K562 (cell line): ENCODE measurements at regions not wholly inside any gene's neighbourhood (a gene's known extent, or its start where the extent isn't known, plus 50 kb on each side); places are given as distances from the start of the nearest gene placed in this dataset.

ENCODE experiments used
- EP300 ChIP-seq: IDR thresholded peaks from 2 replicates; pipeline ENCODE4 v1.6.1; 2012; ENCODE audit warnings: low read length, improper control_type of control experiment
- HBP1 ChIP-seq: fragments of 450-650 bp; formaldehyde crosslinking; IDR thresholded peaks from 2 replicates; pipeline ENCODE4 v1.4.0; 2022; ENCODE audit warnings: missing genetic modification characterization
- HNRNPLL ChIP-seq: fragments of 200-400 bp; formaldehyde crosslinking; IDR thresholded peaks from 2 replicates; pipeline ENCODE4 v1.6.1; 2017; ENCODE audit warnings: low read length, low read depth, mild to moderate bottlenecking; ENCODE audit not compliant: poor library complexity, severe bottlenecking
- HNRNPUL1 ChIP-seq: fragments of 200-400 bp; formaldehyde crosslinking; IDR thresholded peaks from 2 replicates; pipeline ENCODE4 v1.6.1; 2017; ENCODE audit warnings: low read length
- KDM2B ChIP-seq: fragments of 250-450 bp; sonication (Bioruptor Pico); IDR thresholded peaks from 2 replicates; pipeline ENCODE4 v1.8.0; 2021; ENCODE audit warnings: mild to moderate bottlenecking, moderate library complexity
- KDM4B ChIP-seq, 2 experiments: fragments of 450-650 bp in 1 of 2; sonication (generic) in 1 of 2; IDR thresholded peaks; 2 replicates each; pipeline ENCODE4 v1.6.1; 2016 to 2017; ENCODE audit warnings: borderline replicate concordance in 2 of 2, antibody characterized with exemption in 1 of 2, low read depth in 1 of 2, mild to moderate bottlenecking in 1 of 2
- MEF2A ChIP-seq: IDR thresholded peaks from 2 replicates; pipeline ENCODE4 v1.6.1; 2011; ENCODE audit warnings: low read depth, mild to moderate bottlenecking, low read length, moderate library complexity; ENCODE audit not compliant: control insufficient read depth
- RUNX1 ChIP-seq: sonication (generic); IDR thresholded peaks from 2 replicates; pipeline ENCODE4 v1.6.1; 2016; ENCODE audit warnings: antibody characterized with exemption, low read depth
- SRF ChIP-seq, 2 experiments: fragments of 250-450, 450-650 bp in 1 of 2; sonication (Bioruptor Pico) in 1 of 2; sonication (generic) in 1 of 2; formaldehyde crosslinking; IDR thresholded peaks; 2 replicates each; pipeline versions ENCODE4 v1.5.0 to v1.5.1; 2020 to 2022; ENCODE audit warnings: mild to moderate bottlenecking in 1 of 2, missing genetic modification reagents in 1 of 2
- SRSF9 ChIP-seq: fragments of 200-400 bp; formaldehyde crosslinking; IDR thresholded peaks from 2 replicates; pipeline ENCODE4 v1.6.1; 2017; ENCODE audit warnings: low read depth, low read length, borderline replicate concordance
- TAF1 ChIP-seq: IDR thresholded peaks from 2 replicates; pipeline ENCODE4 v1.6.1; 2011; ENCODE audit warnings: mild to moderate bottlenecking, low read length, moderate library complexity; ENCODE audit not compliant: insufficient read depth, control insufficient read depth, severe bottlenecking; ENCODE audit errors: extremely low read depth
- U2AF1 ChIP-seq: fragments of 200-400 bp; formaldehyde crosslinking; optimal IDR thresholded peaks from 2 replicates; pipeline ENCODE3; 2017; ENCODE audit warnings: mild to moderate bottlenecking, low read depth, low read length, moderate library complexity
- ZNF165 ChIP-seq: fragments of 250-450 bp; sonication (Bioruptor Pico); IDR thresholded peaks from 2 replicates; pipeline ENCODE4 v1.4.0; 2020; ENCODE audit warnings: borderline replicate concordance
- ZNF24 ChIP-seq: fragments of 450-650 bp; IDR thresholded peaks from 2 replicates; pipeline ENCODE4 v1.6.1; 2016
- ZNF274 ChIP-seq: IDR thresholded peaks from 2 replicates; pipeline ENCODE4 v1.6.1; 2011; ENCODE audit warnings: low read depth, mild to moderate bottlenecking, low read length, moderate library complexity, borderline replicate concordance
- ZNF316 ChIP-seq: fragments of 450-650 bp; IDR thresholded peaks from 2 replicates; pipeline ENCODE4 v1.6.1; 2016
- ZNF408 ChIP-seq: fragments of 250-450 bp; sonication (Bioruptor Pico); IDR thresholded peaks from 2 replicates; pipeline ENCODE4 v1.4.0; 2020; ENCODE audit warnings: low read depth, mild to moderate bottlenecking, moderate library complexity
- ZNF778 ChIP-seq: fragments of 450-650 bp; formaldehyde crosslinking; IDR thresholded peaks from 2 replicates; pipeline ENCODE4 v1.4.0; 2020; ENCODE audit warnings: mild to moderate bottlenecking, moderate library complexity
- TF ChIP-seq, protein P1 (sequence below): fragments of 250-450 bp; sonication (Bioruptor Pico); IDR thresholded peaks from 2 replicates; pipeline ENCODE4 v1.9.0; 2021; ENCODE audit warnings: mild to moderate bottlenecking, inconsistent platforms
- TF ChIP-seq, protein P2 (sequence below): sonication (generic); formaldehyde crosslinking; IDR thresholded peaks from 2 replicates; pipeline ENCODE4 v1.8.0; 2023; ENCODE audit warnings: mild to moderate bottlenecking, missing genetic modification reagents
- TF ChIP-seq, protein P3 (sequence below): fragments of 450-650 bp; IDR thresholded peaks from 2 replicates; pipeline ENCODE4 v1.6.1; 2016; ENCODE audit warnings: borderline replicate concordance

GRCh38 chr6:27630727-27631608 lies 158.1 kb upstream of the ZNF184 start (continued):
- TF ChIP-seq RUNX1, result no peak
- TF ChIP-seq ZNF165 (CRISPR knock-in tag), result no peak
- TF ChIP-seq, protein P1, sequence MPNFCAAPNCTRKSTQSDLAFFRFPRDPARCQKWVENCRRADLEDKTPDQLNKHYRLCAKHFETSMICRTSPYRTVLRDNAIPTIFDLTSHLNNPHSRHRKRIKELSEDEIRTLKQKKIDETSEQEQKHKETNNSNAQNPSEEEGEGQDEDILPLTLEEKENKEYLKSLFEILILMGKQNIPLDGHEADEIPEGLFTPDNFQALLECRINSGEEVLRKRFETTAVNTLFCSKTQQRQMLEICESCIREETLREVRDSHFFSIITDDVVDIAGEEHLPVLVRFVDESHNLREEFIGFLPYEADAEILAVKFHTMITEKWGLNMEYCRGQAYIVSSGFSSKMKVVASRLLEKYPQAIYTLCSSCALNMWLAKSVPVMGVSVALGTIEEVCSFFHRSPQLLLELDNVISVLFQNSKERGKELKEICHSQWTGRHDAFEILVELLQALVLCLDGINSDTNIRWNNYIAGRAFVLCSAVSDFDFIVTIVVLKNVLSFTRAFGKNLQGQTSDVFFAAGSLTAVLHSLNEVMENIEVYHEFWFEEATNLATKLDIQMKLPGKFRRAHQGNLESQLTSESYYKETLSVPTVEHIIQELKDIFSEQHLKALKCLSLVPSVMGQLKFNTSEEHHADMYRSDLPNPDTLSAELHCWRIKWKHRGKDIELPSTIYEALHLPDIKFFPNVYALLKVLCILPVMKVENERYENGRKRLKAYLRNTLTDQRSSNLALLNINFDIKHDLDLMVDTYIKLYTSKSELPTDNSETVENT (CRISPR knock-in tag), result peak; percentile 68; the same call in 1 of the 2 replicates
- no peak for TF ChIP-seq KDM4B (IDR thresholded peaks at IDR 0.05; ENCODE audit: borderline replicate concordance in 2 of 2, low read depth in 1 of 2)
- TF ChIP-seq, protein P2, sequence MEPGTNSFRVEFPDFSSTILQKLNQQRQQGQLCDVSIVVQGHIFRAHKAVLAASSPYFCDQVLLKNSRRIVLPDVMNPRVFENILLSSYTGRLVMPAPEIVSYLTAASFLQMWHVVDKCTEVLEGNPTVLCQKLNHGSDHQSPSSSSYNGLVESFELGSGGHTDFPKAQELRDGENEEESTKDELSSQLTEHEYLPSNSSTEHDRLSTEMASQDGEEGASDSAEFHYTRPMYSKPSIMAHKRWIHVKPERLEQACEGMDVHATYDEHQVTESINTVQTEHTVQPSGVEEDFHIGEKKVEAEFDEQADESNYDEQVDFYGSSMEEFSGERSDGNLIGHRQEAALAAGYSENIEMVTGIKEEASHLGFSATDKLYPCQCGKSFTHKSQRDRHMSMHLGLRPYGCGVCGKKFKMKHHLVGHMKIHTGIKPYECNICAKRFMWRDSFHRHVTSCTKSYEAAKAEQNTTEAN (CRISPR knock-in tag), result peak; percentile 90
- TF ChIP-seq HNRNPUL1, result no peak
- peak; percentile 76 for TF ChIP-seq EP300
- TF ChIP-seq U2AF1, result no peak
- TF ChIP-seq TAF1, result no peak
- no peak for TF ChIP-seq ZNF274
- no peak for TF ChIP-seq HBP1 (CRISPR knock-in tag)
- TF ChIP-seq SRF (CRISPR knock-in tag; IDR thresholded peaks at IDR 0.05), result no peak; a peak in 1 of 4 replicates
- TF ChIP-seq, protein P3, sequence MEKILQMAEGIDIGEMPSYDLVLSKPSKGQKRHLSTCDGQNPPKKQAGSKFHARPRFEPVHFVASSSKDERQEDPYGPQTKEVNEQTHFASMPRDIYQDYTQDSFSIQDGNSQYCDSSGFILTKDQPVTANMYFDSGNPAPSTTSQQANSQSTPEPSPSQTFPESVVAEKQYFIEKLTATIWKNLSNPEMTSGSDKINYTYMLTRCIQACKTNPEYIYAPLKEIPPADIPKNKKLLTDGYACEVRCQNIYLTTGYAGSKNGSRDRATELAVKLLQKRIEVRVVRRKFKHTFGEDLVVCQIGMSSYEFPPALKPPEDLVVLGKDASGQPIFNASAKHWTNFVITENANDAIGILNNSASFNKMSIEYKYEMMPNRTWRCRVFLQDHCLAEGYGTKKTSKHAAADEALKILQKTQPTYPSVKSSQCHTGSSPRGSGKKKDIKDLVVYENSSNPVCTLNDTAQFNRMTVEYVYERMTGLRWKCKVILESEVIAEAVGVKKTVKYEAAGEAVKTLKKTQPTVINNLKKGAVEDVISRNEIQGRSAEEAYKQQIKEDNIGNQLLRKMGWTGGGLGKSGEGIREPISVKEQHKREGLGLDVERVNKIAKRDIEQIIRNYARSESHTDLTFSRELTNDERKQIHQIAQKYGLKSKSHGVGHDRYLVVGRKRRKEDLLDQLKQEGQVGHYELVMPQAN, result no peak
- TF ChIP-seq ZNF778 (CRISPR knock-in tag), result no peak
- no peak for TF ChIP-seq MEF2A
- TF ChIP-seq ZNF24, result peak; percentile 85
- peak; percentile 89 for TF ChIP-seq HNRNPLL
- no peak for TF ChIP-seq SRSF9
- TF ChIP-seq KDM2B (CRISPR knock-in tag), result peak; percentile 92; the same call in 1 of the 2 replicates
- 0 out of 2 replicates have a peak, but pooled peaks have one; percentile 13 for TF ChIP-seq ZNF316
- no peak for TF ChIP-seq ZNF408
